PC-9 (cell line): ENCODE measurements at regions not wholly inside any gene's neighbourhood (a gene's known extent, or its start where the extent isn't known, plus 50 kb on each side); places are given as distances from the start of the nearest gene placed in this dataset.

ENCODE experiments used
- BruUV-seq: library from RNA; stranded (reverse); fragments of 400-500 nt; replicated peaks from 2 replicates; lab custom pipeline; 2021; lab: Mats Ljungman, UMichigan
- CTCF ChIA-PET: fragments of 300-600 bp; sonication (Branson Sonifier 250); formaldehyde crosslinking; loops from one replicate; lab custom pipeline; 2022; ENCODE audit warnings: antibody characterized with exemption; lab: Charles Lee
- POLR2A ChIA-PET: fragments of 300-600 bp; sonication (Branson Sonifier 250); formaldehyde crosslinking; loops from one replicate; lab custom pipeline; 2022; ENCODE audit warnings: antibody characterized with exemption; ENCODE audit not compliant: unreplicated experiment; lab: Charles Lee
- DNase-seq, 2 experiments: peaks; one replicate each; pipeline versions ENCODE4 v3.0.0 to v3.0.0-alpha.2; 2015 to 2022; ENCODE audit warnings: mixed read lengths in 1 of 2
- H2AFZ ChIP-seq: fragments of 200-600 bp; sonication (generic); 2 replicates; pipeline ENCODE4 v1.8.1; 2017; ENCODE audit warnings: antibody characterized with exemption
- H3F3A ChIP-seq: fragments of 200-600 bp; sonication (generic); 2 replicates; pipeline ENCODE4 v1.8.1; 2017; ENCODE audit warnings: antibody characterized with exemption, mild to moderate bottlenecking, low read depth; ENCODE audit not compliant: insufficient read depth
- H3K27ac ChIP-seq: fragments of 200-600 bp; sonication (generic); 2 replicates; pipeline ENCODE4 v1.6.1; 2016; ENCODE audit warnings: mixed run types
- H3K27me3 ChIP-seq: fragments of 200-600 bp; sonication (generic); 2 replicates; pipeline ENCODE4 v1.6.1; 2016; ENCODE audit warnings: low read depth, mixed run types; ENCODE audit not compliant: insufficient read depth
- H3K36me3 ChIP-seq: fragments of 200-600 bp; sonication (generic); 2 replicates; pipeline ENCODE4 v1.6.1; 2016; ENCODE audit warnings: low read depth, mixed run types
- H3K4me1 ChIP-seq: fragments of 200-600 bp; sonication (generic); replicated peaks from 2 replicates; pipeline ENCODE4 v1.6.1; 2016; ENCODE audit warnings: mixed run types; ENCODE audit not compliant: insufficient read depth
- H3K4me2 ChIP-seq: fragments of 200-600 bp; sonication (generic); 2 replicates; pipeline ENCODE4 v1.6.1; 2017; ENCODE audit warnings: mixed run types
- H3K4me3 ChIP-seq: fragments of 200-600 bp; sonication (generic); 2 replicates; pipeline ENCODE4 v1.6.1; 2016; ENCODE audit warnings: mixed run types
- H3K79me2 ChIP-seq: fragments of 200-600 bp; sonication (generic); 2 replicates; pipeline ENCODE4 v1.6.1; 2017; ENCODE audit warnings: low read depth, mixed run types
- H3K9me2 ChIP-seq: fragments of 200-600 bp; sonication (generic); 2 replicates; pipeline ENCODE4 v1.8.1; 2017; ENCODE audit warnings: mild to moderate bottlenecking; ENCODE audit not compliant: insufficient read depth
- H3K9me3 ChIP-seq: fragments of 200-600 bp; sonication (generic); 2 replicates; pipeline ENCODE4 v1.8.1; 2016; ENCODE audit warnings: low read depth; ENCODE audit not compliant: insufficient read depth
- H4K20me1 ChIP-seq: fragments of 200-600 bp; sonication (generic); 2 replicates; pipeline ENCODE4 v1.8.1; 2017; ENCODE audit not compliant: insufficient read depth
- EZH2 ChIP-seq: fragments of 200-600 bp; sonication (generic); IDR thresholded peaks from 2 replicates; pipeline ENCODE4 v1.8.0; 2017; ENCODE audit warnings: antibody characterized with exemption, low read depth
- intact Hi-C: fragments of 100-400 bp; cut with micrococcal nuclease; formaldehyde crosslinking; loops from one replicate; pipeline ENCODE4 v1.10.0; 2022; ENCODE audit not compliant: unreplicated experiment
- TF ChIP-seq, protein P1 (sequence below): fragments of 200-600 bp; sonication (generic); conservative IDR thresholded peaks from 2 replicates; pipeline ENCODE4 v1.6.1; 2017; ENCODE audit warnings: mixed run types, antibody characterized with exemption, mild to moderate bottlenecking, moderate library complexity

- Histone ChIP-seq H4K20me1 (no peaks in the 10 kb centered on the region), H3K79me2 (no peaks in the 10 kb centered on the region), H3K4me2 (no peak overlapping the region), H3K27me3 (no peaks in the 10 kb centered on the region), H3K36me3 (no peaks in the 10 kb centered on the region), H3K9me3 (no peaks in the 10 kb centered on the region; the same call in 1 of the 2 replicates), H2AFZ (no peak overlapping the region), H3K4me3 (no peak overlapping the region), H3K4me1 (peaks cover 18% of the 10 kb centered on the region), H3F3A (peaks cover 13% of the 10 kb centered on the region), H3K27ac (no peak overlapping the region), H3K9me2 (no peaks in the 10 kb centered on the region)
- no TSS peak for BruUV-seq
- intact Hi-C loops = no loop called here
- TF ChIP-seq, protein P1, sequence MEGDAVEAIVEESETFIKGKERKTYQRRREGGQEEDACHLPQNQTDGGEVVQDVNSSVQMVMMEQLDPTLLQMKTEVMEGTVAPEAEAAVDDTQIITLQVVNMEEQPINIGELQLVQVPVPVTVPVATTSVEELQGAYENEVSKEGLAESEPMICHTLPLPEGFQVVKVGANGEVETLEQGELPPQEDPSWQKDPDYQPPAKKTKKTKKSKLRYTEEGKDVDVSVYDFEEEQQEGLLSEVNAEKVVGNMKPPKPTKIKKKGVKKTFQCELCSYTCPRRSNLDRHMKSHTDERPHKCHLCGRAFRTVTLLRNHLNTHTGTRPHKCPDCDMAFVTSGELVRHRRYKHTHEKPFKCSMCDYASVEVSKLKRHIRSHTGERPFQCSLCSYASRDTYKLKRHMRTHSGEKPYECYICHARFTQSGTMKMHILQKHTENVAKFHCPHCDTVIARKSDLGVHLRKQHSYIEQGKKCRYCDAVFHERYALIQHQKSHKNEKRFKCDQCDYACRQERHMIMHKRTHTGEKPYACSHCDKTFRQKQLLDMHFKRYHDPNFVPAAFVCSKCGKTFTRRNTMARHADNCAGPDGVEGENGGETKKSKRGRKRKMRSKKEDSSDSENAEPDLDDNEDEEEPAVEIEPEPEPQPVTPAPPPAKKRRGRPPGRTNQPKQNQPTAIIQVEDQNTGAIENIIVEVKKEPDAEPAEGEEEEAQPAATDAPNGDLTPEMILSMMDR = no peak
- TF ChIP-seq EZH2 = no peak
- ChIA-PET CTCF (no interaction called here), POLR2A (no interaction called here)
- no peak for DNase-seq
These were observed 106.3 kb upstream of the TNIP3 start for GRCh38 chr4:121270389-121270788.

DNA sequence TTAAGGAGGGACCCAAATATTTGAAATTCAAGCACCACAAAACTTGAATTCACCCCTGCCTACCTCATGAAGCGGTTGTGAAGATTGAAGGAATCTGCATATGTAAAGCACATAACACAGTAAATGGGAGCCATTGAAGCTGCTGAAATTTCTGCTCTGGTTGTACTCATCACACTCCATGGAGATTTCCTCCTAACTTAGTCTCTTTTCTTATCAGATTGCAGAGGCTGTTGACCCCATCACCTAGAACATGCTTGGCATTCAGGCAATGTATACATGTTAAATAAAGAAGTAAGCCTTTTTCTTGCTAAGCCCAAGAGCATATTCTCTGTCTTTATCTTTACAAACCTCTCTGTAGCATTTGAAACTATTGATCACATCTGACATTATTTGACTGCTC lies 104.9 kb upstream of the TNIP3 start:
- intact Hi-C loops = no loop called here
- BruUV-seq = no TSS peak
- no peak overlapping the region for H3K4me2 ChIP-seq
- H3K9me2 ChIP-seq = no peaks in the 10 kb centered on the region
- H3K4me3 ChIP-seq = no peak overlapping the region
- H3K27ac ChIP-seq = no peak overlapping the region
- ChIA-PET POLR2A (interaction anchor here (0.7 kb wide), 1 partner anchor 82 kb away, joined by 4 read pairs; no protein-coding TSS in a partner anchor), CTCF (no interaction called here)
- no peaks in the 10 kb centered on the region for H4K20me1 ChIP-seq
- no peaks in the 10 kb centered on the region for H3K36me3 ChIP-seq
- peaks cover 13% of the 10 kb centered on the region for H3F3A ChIP-seq
- peaks cover 18% of the 10 kb centered on the region for H3K4me1 ChIP-seq
- no peaks in the 10 kb centered on the region for H3K27me3 ChIP-seq
- no peak for DNase-seq
- TF ChIP-seq, protein P1 = no peak
- TF ChIP-seq EZH2 = no peak
- H2AFZ ChIP-seq = no peak overlapping the region
- no peaks in the 10 kb centered on the region; the same call in 1 of the 2 replicates for H3K9me3 ChIP-seq
- H3K79me2 ChIP-seq = no peaks in the 10 kb centered on the region

DNA sequence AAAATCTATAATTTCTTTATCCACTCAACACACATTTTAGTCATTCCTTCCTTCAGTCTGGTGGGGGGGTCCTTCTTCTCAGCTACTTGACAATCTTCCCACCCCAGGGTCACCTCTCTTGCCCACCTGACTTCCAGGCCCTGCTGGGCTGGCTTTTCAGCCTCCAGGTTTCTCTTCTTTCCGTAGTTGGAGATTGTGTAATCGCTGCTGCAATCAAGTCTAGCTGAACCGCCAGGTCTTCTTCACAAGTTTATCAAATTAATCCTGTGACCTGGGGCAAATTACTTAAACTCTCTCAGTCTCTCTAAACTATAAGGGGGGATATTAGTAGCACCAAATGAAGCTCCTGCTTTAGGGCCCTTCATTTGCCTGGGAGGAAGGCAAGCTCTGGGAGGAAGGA lies 102.9 kb upstream of the TNIP3 start:
- Histone ChIP-seq H3K27ac (no peak overlapping the region), H3K4me3 (no peak overlapping the region), H3K9me3 (no peaks in the 10 kb centered on the region; the same call in 1 of the 2 replicates), H3F3A (0 out of 2 replicates have a peak, but pooled peaks cover 4% of the 10 kb centered on the region), H3K9me2 (no peaks in the 10 kb centered on the region), H3K79me2 (no peaks in the 10 kb centered on the region), H2AFZ (no peak overlapping the region), H3K36me3 (no peaks in the 10 kb centered on the region), H3K4me2 (no peak overlapping the region), H4K20me1 (no peaks in the 10 kb centered on the region), H3K4me1 (peaks cover 13% of the 10 kb centered on the region), H3K27me3 (no peaks in the 10 kb centered on the region)
- POLR2A ChIA-PET = no interaction called here
- CTCF ChIA-PET = interaction anchor here (0.7 kb wide), 1 partner anchor 196 kb away, joined by 3 read pairs; no protein-coding TSS in a partner anchor
- no TSS peak for BruUV-seq
- DNase-seq = no peak
- TF ChIP-seq, protein P1 = no peak
- no peak for TF ChIP-seq EZH2
- intact Hi-C loops = no loop called here
